SKM-1 treated with dmso at 0.1 percent for 144 hours (cell line): ENCODE measurements at regions not wholly inside any gene's neighbourhood (a gene's known extent, or its start where the extent isn't known, plus 50 kb on each side); places are given as distances from the start of the nearest gene placed in this dataset.

Source experiments
- DNase-seq: peaks from one replicate; lab custom pipeline; 2025; ENCODE audit not compliant: unreplicated experiment; lab: John Stamatoyannopoulos, UW

- DNase-seq: no peak
Observed at GRCh38 chr17:77748436-77748835, 210.1 kb upstream of the TNRC6C start.

DNA sequence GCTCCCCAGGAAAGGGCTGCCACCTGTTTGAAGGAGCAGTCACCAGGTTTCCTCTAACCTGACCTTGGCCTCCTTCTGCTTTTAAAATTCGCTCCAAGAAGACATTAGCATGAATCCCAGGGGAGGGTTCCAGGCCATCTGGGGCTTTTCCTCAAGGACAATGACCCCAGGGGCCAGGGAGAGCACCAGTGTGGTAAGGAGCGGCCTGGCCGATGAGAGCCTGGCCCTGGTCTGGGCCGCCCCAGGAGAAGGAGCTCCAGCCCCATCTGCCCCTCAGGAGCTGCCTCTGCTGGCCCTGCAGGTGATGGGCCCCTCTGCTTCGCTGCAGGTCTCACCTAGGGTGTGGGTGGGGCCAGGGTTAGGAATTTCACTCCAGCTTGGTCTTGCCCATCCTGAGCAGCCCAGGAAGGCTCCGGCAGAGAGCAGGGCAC lies 209.2 kb upstream of the TNRC6C start:
- no peak for DNase-seq

DNA sequence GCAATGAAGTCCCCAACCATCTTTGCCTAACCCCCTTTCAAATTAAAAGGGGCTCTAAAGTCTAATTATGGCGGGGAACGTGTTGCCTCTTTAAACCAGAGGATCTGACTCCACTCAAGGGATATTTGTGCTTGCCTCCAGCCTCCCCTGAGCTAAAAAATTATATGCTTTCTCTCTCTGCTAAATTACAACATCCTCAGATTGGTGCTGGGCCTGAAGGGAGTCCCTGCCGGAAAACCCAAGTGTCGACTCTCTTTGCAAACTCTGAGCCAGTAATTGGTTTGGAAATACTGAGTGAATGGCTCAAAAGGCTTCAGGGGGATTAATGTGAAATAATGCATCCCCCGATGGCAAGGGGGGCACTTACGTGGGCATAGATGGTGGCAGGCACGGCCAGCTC lies 208.5 kb upstream of the TNRC6C start:
- DNase-seq: no peak

GRCh38 chr17:77750427-77751043 lies 208.0 kb upstream of the TNRC6C start:
- DNase-seq: no peak

- no peak for DNase-seq
Observed at GRCh38 chr17:77753246-77753645, 205.3 kb upstream of the TNRC6C start.

- no peak for DNase-seq
Observed at GRCh38 chr17:77753691-77754245, 204.7 kb upstream of the TNRC6C start.

GRCh38 chr17:77754956-77755355 lies 203.5 kb upstream of the TNRC6C start:
- no peak for DNase-seq

- no peak for DNase-seq
Observed at GRCh38 chr17:77755410-77755963, 203.0 kb upstream of the TNRC6C start.

GRCh38 chr17:77756028-77756427 lies 202.5 kb upstream of the TNRC6C start:
- no peak for DNase-seq

DNA sequence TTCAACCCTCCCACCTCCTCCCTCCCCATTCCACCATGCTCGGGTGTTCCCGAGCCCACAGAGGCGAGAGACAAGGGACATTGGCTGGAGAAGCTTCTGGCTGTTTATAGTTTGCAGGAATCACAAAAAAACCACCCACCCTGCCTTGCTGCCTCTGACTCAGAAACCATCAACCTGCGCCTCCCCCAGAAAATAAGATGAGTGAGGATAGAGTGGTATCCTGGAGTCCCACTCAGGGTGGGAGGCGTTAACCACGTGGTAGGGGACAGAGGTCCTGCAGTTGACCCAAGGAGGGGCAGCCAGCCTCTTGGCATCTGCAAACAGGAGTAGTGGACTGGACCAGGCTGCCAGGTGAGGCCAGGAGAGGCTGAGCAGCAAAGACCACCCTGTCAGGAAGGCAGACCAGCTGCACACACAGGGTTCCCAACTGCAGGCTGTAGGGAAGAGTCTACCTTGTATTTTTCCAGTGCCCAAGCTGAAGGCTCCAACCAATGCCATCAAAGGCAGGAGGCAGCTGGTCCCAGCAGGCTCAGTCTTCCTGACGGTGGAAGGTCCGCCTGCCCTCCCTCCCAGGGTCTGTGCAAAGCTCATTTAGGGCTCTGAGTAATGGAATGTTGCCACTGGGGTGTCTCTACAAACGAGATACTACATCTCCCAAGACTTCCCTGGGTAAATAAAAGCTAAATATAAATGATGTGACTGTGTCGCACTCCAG lies 201.5 kb upstream of the TNRC6C start:
- DNase-seq: no peak

GRCh38 chr17:77757561-77757898 lies 201.0 kb upstream of the TNRC6C start:
- DNase-seq: no peak

DNA sequence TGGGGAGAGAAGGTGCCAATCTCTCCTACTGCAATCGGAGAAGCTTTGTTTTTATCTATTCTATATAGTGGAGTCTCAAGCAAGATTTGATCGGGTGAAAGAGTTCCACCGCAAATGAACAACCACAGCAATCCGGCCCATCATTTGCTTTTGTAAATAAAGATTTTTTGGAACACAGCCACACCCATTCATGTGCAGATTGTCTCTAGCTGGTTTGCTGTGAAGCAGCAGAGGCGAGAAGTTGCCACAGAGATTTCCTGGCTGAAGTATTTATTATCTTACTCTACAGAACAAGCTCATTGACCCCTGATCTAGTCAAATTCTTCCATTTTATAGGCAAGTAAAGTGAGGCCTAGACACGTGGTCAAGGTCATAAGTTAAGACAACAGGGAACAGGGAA lies 195.5 kb upstream of the TNRC6C start:
- no peak for DNase-seq

- DNase-seq: no peak
Observed at GRCh38 chr17:77763575-77763974, 194.9 kb upstream of the TNRC6C start.

DNA sequence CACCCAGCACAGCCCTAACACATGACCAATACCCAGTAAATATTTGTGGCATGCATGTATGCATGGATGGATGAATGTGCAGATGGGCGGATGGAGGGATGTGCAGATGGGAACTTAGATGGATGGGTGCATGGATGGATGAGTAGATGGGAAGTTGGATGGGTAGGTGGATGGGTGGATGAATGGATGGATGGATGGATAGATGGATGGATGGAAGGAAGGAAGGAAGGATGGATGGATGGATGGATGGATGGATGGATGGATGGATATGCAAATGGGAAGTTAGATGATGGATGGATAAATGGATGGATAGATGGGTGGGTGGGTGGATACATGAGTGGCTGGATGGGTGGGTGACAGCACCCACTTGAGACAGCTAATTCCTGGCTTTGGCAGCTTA lies 193.2 kb upstream of the TNRC6C start:
- DNase-seq: no peak

GRCh38 chr17:77767148-77767547 lies 191.4 kb upstream of the TNRC6C start:
- DNase-seq: no peak

DNA sequence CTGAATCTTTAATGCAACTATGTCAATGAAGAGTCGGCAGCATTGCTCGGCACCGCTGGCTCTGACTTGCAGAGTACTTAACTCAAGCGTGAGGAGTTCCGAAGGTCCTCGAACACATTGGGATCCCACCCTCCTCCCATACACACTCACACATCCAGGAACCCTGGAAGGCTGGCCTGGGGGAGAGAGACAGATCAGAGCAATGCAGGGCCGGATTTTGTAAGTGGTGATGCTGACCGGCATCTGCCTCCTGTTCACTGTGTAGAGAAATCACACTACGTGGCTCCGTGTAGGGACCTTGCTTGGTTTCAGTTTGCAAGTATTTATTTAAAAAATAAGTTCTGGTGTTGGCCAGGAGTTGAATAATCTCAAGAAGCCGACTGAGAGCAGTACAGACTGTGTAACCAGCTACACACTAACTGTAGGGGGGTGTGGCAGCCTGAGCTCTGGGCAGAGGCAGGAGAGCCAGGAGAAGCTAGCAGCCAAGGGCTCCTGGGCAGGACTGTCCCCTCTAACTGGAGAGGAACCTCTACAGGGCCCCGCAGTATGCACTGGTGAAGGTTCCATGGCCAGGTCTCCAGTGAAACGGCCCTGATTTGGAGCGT lies 190.2 kb upstream of the TNRC6C start:
- no peak for DNase-seq

DNA sequence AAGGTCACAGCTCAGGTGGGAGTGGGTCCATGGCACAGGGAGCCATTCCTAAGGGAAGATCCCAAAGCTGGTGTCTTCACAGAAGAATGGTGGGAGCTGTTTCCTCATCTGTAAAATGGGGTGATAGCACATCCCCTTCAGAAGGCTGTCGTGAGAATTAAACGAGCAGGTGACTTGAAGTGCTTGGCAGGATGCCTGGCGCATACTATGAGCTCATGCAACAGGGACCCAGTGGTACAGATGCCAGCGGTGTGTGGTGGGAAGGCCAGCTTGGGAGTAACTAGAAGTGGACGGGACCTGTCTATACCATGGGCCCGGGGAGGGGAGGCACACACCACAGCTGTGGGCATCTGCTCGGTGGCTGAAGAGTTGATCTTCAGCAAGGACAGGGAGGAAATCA lies 189.3 kb upstream of the TNRC6C start:
- DNase-seq: no peak

- no peak for DNase-seq
Observed at GRCh38 chr17:77769762-77770161, 188.7 kb upstream of the TNRC6C start.

DNA sequence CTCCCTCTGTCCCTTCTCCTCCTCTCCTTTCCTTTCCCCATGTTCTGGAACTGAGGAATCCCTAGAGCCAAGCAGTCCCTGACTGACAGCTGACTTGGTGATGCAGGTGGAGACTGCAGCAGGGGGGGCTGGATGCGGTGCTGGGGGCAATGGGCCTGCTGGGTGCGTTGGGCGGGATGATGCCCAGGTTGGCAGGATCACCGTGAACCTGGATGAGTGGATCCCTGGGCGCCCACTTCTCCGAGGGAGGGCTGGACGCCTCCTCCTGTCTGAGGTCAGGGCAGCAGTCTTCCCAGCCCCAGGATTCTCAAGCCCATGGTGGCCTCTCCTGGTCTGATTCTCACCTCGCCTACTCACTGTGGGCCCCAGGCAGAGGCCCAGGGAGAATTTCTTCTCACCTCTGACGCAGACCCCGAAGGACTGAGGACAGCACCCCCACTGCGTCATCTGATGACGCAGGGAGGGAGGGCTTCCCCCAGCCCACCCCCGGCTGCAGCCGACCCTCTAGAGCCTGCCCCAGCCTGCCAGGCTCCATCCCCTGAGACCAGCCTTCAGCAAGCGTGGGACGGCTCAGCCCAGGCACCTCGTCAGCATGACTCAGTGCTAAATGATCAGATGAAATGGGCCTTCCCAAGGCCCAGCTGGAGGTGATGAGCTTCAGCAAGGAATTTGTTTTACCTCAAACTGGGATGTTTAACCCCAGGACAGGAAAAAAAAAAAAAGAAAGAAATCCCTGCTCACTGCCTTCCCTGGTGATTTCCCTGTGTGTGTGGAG lies 188.0 kb upstream of the TNRC6C start:
- DNase-seq: no peak

- no peak for DNase-seq
Observed at GRCh38 chr17:77771145-77771544, 187.4 kb upstream of the TNRC6C start.

GRCh38 chr17:77771587-77771986 lies 186.9 kb upstream of the TNRC6C start:
- DNase-seq: no peak
